ENCODE measurements at regions not wholly inside any gene's neighbourhood (a gene's known extent, or its start where the extent isn't known, plus 50 kb on each side); places are given as distances from the start of the nearest gene placed in this dataset.

DNA sequence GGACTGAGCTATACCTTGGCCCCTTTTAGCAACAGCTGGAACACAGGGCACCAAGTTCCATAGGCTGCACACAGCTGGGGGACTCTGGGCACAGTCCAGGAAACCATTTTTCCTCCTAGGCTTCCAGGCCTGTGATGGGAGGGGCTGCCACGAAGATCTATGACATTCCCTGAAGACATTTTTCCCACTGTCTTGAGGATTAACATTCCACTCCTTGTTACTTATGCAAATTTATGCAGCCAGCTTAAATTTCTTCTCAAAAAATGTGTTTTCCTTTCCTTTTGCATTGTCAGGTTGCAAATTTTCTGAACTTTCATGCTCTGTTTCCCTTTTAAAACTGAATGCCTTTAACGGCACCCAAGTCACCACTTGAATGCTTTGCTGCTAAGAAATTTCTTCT is 580.1 kb upstream of the FTMT start:
- TF ChIP-seq, protein P1, sequence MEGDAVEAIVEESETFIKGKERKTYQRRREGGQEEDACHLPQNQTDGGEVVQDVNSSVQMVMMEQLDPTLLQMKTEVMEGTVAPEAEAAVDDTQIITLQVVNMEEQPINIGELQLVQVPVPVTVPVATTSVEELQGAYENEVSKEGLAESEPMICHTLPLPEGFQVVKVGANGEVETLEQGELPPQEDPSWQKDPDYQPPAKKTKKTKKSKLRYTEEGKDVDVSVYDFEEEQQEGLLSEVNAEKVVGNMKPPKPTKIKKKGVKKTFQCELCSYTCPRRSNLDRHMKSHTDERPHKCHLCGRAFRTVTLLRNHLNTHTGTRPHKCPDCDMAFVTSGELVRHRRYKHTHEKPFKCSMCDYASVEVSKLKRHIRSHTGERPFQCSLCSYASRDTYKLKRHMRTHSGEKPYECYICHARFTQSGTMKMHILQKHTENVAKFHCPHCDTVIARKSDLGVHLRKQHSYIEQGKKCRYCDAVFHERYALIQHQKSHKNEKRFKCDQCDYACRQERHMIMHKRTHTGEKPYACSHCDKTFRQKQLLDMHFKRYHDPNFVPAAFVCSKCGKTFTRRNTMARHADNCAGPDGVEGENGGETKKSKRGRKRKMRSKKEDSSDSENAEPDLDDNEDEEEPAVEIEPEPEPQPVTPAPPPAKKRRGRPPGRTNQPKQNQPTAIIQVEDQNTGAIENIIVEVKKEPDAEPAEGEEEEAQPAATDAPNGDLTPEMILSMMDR (IDR thresholded peaks at IDR 0.05) = no peak
- no peak for TF ChIP-seq EZH2 (IDR thresholded peaks at IDR 0.05; ENCODE audit: borderline replicate concordance, insufficient read depth, low read depth, low read length, poor library complexity, severe bottlenecking)

Measured in B cell (primary cell).